Caco-2 (cell line): ENCODE measurements at regions not wholly inside any gene's neighbourhood (a gene's known extent, or its start where the extent isn't known, plus 50 kb on each side); places are given as distances from the start of the nearest gene placed in this dataset.
A peak's percentile ranks its signal among the peaks of the same experiment; 100 is the strongest.

Experiments used
- BruUV-seq: library from RNA; stranded (reverse); fragments of 400-500 nt; replicated peaks from 2 replicates; lab custom pipeline; 2021; lab: Mats Ljungman, UMichigan
- CTCF ChIA-PET: fragments of 300-600 bp; sonication (Branson Sonifier 250); formaldehyde crosslinking; loops from one replicate; lab custom pipeline; 2022; ENCODE audit warnings: antibody characterized with exemption; lab: Charles Lee
- POLR2A ChIA-PET: fragments of 300-600 bp; sonication (Branson Sonifier 250); formaldehyde crosslinking; loops from one replicate; lab custom pipeline; 2022; ENCODE audit warnings: antibody characterized with exemption; lab: Charles Lee
- DNase-seq, 2 experiments: peaks; one replicate each; pipeline versions ENCODE4 v3.0.0 to v3.0.0-alpha.2; 2020 to 2022
- H3K27me3 ChIP-seq: replicated peaks from 2 replicates; pipeline ENCODE4 v1.6.0; 2011; ENCODE audit warnings: low read length; ENCODE audit not compliant: control insufficient read depth, insufficient read depth
- H3K36me3 ChIP-seq: 2 replicates; pipeline ENCODE4 v1.5.1; 2011; ENCODE audit warnings: low read length; ENCODE audit not compliant: control insufficient read depth, insufficient read depth
- H3K4me1 ChIP-seq: fragments of 250-450 bp; sonication (Bioruptor Pico); 2 replicates; pipeline ENCODE4 v1.5.1; 2020; ENCODE audit warnings: mild to moderate bottlenecking
- H3K4me3 ChIP-seq: 2 replicates; pipeline ENCODE4 v1.5.1; 2011; ENCODE audit warnings: low read depth, mild to moderate bottlenecking, control low read depth, low read length
- H3K9me3 ChIP-seq: fragments of 250-450 bp; sonication (Bioruptor Pico); 2 replicates; pipeline ENCODE4 v1.5.1; 2020; ENCODE audit warnings: mild to moderate bottlenecking, moderate library complexity
- H3K27ac Mint-ChIP-seq: one replicate; pipeline ENCODE4 v1.8.0; 2022; ENCODE audit warnings: mixed read lengths; ENCODE audit not compliant: unreplicated experiment
- H3K27me3 Mint-ChIP-seq: one replicate; pipeline ENCODE4 v1.8.0; 2022; ENCODE audit warnings: mixed read lengths; ENCODE audit not compliant: insufficient read depth, unreplicated experiment
- H3K36me3 Mint-ChIP-seq: one replicate; pipeline ENCODE4 v1.8.0; 2022; ENCODE audit warnings: mild to moderate bottlenecking, mixed read lengths; ENCODE audit not compliant: insufficient read depth, unreplicated experiment
- H3K4me1 Mint-ChIP-seq: one replicate; pipeline ENCODE4 v1.8.0; 2022; ENCODE audit warnings: low read depth, mixed read lengths; ENCODE audit not compliant: unreplicated experiment
- H3K4me3 Mint-ChIP-seq: one replicate; pipeline ENCODE4 v1.8.0; 2022; ENCODE audit warnings: mild to moderate bottlenecking, moderate library complexity, mixed read lengths; ENCODE audit not compliant: unreplicated experiment
- H3K9me3 Mint-ChIP-seq: one replicate; pipeline ENCODE4 v1.8.0; 2022; ENCODE audit warnings: mixed read lengths; ENCODE audit not compliant: unreplicated experiment
- CTCF ChIP-seq, 2 experiments: fragments of 200-600 bp in 1 of 2; IDR thresholded peaks; 1 replicate in 1 of 2; 2 replicates in 1 of 2; pipeline versions ENCODE4 v1.5.1 to v1.8.0; 2011 to 2022; ENCODE audit warnings: antibody characterized with exemption in 1 of 2, control low read depth in 1 of 2, inconsistent platforms in 1 of 2, low read depth in 1 of 2, low read length in 1 of 2, mild to moderate bottlenecking in 1 of 2, moderate library complexity in 1 of 2; ENCODE audit not compliant: insufficient read depth in 1 of 2, severe bottlenecking in 1 of 2, unreplicated experiment in 1 of 2
- intact Hi-C: fragments of 100-400 bp; cut with micrococcal nuclease; formaldehyde crosslinking; loops from one replicate; pipeline ENCODE4 v1.10.0; 2022; ENCODE audit not compliant: unreplicated experiment

DNA sequence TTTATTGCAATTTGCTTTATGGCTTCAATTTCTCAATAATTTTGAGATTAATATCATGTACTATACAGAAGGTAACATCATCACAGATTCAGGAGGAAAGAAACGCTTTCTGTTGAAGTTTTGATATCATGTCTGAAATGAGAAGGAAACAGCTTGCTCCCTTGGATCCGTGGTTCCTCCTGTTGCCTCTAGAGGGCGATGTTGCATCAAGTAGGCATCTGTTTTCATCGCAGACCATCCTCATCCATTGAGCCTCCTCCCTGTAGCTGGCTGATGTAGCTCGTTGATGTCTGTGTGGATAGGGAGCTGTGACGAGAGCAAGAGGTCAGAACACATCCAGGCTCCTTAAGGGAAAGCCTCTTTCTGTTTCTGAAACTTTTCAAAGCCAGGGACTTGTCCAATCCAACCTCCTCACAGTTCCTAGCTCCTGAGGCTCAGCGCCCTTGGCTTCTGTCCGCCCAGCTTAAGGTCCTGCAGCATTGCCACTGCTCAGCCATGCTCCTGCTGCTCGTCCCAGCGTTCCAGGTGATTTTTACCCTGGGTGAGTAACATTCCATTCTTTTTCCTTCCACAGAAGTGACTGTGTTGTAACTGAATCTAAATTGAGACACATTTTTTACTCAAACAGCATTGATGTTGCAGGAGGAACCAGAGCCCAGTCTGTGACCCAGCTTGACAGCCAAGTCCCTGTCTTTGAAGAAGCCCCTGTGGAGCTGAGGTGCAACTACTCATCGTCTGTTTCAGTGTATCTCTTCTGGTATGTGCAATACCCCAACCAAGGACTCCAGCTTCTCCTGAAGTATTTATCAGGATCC lies 304.8 kb upstream of the OR4E1 start:
- Mint-ChIP-seq H3K27ac (no peak overlapping the region), H3K27me3 (peaks cover 13% of the 10 kb centered on the region), H3K9me3 (no peaks in the 10 kb centered on the region), H3K4me3 (no peak overlapping the region), H3K4me1 (no peaks in the 10 kb centered on the region), H3K36me3 (no peaks in the 10 kb centered on the region)
- peak; percentile 45 to 61 for DNase-seq
- POLR2A ChIA-PET: no interaction called here
- Histone ChIP-seq H3K4me3 (no peak overlapping the region), H3K4me1 (no peaks in the 10 kb centered on the region), H3K9me3 (no peaks in the 10 kb centered on the region), H3K36me3 (no peaks in the 10 kb centered on the region), H3K27me3 (no peaks in the 10 kb centered on the region)
- peak; percentile 76 to 78 for TF ChIP-seq CTCF (IDR thresholded peaks at IDR 0.05; ENCODE audit: insufficient read depth in 1 of 2, low read depth in 1 of 2, low read length in 1 of 2, severe bottlenecking in 1 of 2, unreplicated experiment in 1 of 2)
- no TSS peak for BruUV-seq
- intact Hi-C loops: no loop called here
- CTCF ChIA-PET: interaction anchor here (0.6 to 1.8 kb wide), 12 partner anchors 10 to 859 kb away, joined by 3 to 9 read pairs (median 3); no protein-coding TSS in a partner anchor

DNA sequence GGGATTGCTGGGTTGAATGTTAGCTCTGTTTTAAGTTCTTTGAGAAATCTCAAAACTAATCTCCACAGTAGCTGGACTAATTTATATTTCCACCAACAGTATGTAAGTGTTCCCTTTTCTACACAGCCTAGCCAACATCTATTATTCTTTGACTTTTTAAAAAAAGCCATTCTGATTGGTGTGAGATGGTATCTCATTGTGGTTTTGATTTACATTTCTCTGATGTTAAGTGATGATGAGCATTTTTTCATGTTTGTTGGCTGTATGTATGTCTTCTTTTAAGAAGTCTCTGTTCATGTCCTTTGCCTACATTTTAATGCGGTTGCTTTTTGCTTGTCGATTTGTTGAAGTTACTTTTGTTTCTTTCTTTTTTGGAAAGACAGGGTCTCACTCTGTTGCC lies 301.1 kb upstream of the OR4E1 start:
- no peaks in the 10 kb centered on the region for H3K27me3 ChIP-seq
- intact Hi-C loops: no loop called here
- Mint-ChIP-seq H3K4me1 (no peaks in the 10 kb centered on the region), H3K27me3 (peaks cover 28% of the 10 kb centered on the region), H3K27ac (no peak overlapping the region), H3K4me3 (no peak overlapping the region), H3K36me3 (no peaks in the 10 kb centered on the region), H3K9me3 (no peaks in the 10 kb centered on the region)
- no peaks in the 10 kb centered on the region for H3K36me3 ChIP-seq
- POLR2A ChIA-PET: no interaction called here
- no peak overlapping the region for H3K4me3 ChIP-seq
- BruUV-seq: no TSS peak
- H3K4me1 ChIP-seq: no peaks in the 10 kb centered on the region
- CTCF ChIA-PET: interaction anchor here (0.9 kb wide), 1 partner anchor 119 kb away, joined by 3 read pairs; no protein-coding TSS in a partner anchor
- no peak for DNase-seq
- H3K9me3 ChIP-seq: no peaks in the 10 kb centered on the region
- no peak for TF ChIP-seq CTCF (IDR thresholded peaks at IDR 0.05; ENCODE audit: insufficient read depth in 1 of 2, low read depth in 1 of 2, low read length in 1 of 2, severe bottlenecking in 1 of 2, unreplicated experiment in 1 of 2)

DNA sequence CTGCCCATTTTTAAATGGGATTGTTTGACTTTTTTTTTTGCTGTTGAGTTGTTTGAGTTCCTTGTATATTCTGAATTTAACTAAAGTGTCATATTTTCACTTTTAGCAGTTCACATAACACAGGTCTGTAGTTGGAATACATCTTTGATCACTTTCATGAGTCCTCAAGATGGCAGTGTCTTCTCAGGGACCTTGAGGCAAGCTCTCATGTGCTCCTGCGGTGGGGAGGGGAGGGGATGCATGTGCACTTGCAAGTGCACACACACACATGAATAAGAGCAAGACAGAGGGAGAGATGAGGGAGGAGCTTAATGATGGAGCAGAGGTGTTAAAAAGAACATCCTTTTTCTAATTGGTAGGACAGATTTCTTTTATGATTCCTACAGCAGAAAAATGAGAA lies 291.4 kb upstream of the OR4E1 start:
- Mint-ChIP-seq H3K9me3 (no peaks in the 10 kb centered on the region), H3K36me3 (no peaks in the 10 kb centered on the region), H3K4me1 (no peaks in the 10 kb centered on the region), H3K27me3 (peaks cover 15% of the 10 kb centered on the region), H3K4me3 (no peak overlapping the region), H3K27ac (no peak overlapping the region)
- no peaks in the 10 kb centered on the region for H3K4me1 ChIP-seq
- no peaks in the 10 kb centered on the region for H3K27me3 ChIP-seq
- DNase-seq: no peak
- no peak overlapping the region for H3K4me3 ChIP-seq
- ChIA-PET CTCF (no interaction called here), POLR2A (no interaction called here)
- no peaks in the 10 kb centered on the region for H3K9me3 ChIP-seq
- no peaks in the 10 kb centered on the region for H3K36me3 ChIP-seq
- no peak for TF ChIP-seq CTCF (IDR thresholded peaks at IDR 0.05; ENCODE audit: insufficient read depth in 1 of 2, low read depth in 1 of 2, low read length in 1 of 2, severe bottlenecking in 1 of 2, unreplicated experiment in 1 of 2)
- no TSS peak for BruUV-seq
- intact Hi-C loops: no loop called here
